GM18867 (cell line): ENCODE measurements at regions not wholly inside any gene's neighbourhood (a gene's known extent, or its start where the extent isn't known, plus 50 kb on each side); places are given as distances from the start of the nearest gene placed in this dataset.

ENCODE experiments used
- ATAC-seq: cut with Tn5 transposase; IDR thresholded peaks from one replicate; pipeline ENCODE4 v1.9.1; 2021; ENCODE audit warnings: mild to moderate bottlenecking, moderate library complexity; ENCODE audit not compliant: unreplicated experiment

DNA sequence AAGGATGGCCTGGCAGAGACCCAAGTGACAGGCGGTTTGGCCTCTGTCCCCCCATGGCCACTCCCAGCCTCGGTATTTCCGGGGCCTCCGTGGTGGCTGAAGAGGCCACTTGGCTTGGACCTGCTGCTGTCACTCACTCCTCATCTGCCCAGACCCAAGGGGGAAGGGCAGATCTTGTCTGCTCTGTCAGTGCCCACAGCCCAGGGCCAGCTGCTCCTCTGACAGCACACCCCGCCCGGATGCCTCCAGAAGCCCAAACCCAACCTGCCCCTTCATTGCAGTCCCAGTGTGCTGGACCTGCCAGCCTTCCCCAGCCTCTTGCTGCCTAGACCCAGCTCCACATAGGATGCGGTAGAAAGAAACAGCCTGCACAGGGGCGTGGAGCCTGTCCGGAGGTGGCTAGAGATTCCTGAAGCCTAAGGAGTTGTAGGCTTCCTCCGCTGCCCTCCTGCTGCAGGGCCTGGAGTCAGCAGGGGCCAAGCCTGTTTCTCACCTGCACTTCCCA, 52.0 kb downstream of the MAGEF1 start:
- ATAC-seq = no peak

DNA sequence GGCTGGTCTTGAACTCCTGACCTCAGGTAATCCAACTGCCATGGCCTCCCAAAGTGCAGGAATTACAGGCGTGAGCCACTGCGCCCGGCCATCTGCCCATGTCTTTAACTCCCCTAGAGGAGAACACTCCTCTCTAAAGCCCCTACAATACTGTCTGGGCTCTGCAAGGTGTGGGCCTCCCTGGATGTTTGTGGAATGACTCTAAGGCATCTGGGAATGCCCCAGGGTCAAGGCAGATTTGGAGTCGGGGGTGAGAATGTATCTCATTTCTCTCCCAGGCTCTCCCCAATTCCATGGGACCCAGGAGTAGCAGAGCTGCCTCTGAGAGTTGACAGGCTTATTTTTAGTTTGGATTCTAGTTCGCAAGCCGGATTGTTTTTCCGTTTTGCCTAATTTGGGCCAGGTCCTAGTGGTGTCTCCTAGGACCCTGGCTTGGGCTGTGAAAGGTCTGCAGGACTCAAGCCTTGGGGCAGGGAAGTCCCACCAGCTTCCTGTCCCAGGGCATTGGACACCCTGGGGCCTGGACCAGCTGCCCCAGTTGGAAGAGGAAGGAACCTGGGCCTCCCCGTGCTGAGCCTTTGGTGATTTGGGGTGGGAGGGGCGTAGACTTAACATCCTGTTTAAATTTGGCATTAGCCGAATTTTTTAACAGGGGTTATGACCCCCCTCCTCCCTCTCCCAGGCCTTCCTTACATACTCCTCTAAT, 53.5 kb downstream of the MAGEF1 start:
- ATAC-seq = no peak

GRCh38 chr3:184656829-184657681, 54.8 kb downstream of the MAGEF1 start:
- ATAC-seq = peak; percentile 64

DNA sequence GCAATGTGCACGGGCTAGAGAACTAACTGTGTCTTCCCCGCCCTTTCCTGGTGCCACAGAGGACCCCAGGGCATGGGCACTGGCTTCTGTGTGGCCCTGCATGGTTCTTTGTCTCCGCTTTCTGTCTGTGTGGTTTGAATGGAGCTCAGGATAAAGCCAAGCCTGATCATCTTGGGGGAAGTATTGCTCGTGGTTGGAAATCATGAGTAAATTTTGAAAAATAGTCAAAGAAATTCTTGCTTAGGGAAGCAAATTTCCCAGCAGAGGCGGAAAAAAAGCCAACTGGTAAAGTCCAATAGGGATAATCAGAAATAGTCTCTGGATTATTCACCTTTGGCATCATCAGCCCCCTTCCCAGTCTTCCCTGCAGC, 55.4 kb downstream of the MAGEF1 start:
- no peak for ATAC-seq

DNA sequence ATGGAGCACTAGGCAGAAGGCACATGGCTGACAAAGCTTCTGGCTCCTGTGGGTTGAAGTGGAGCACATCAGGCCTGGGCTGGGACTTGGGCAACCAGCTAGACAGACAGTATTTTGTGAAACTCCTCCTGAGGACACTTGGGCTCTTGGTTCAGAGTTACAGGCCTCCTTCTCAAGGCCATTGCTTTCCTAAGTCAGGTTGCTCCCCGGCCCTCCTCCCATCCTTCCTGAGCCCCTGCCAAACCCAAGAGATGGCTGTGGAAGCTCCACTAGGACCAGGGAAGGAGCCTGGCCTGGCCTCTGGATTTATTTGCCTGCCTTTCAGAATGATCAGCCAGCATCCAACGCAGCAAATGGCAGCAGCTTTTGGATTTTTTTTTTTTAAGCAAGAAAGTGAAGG, 56.3 kb downstream of the MAGEF1 start:
- ATAC-seq = no peak

- no peak for ATAC-seq
These were observed 57.5 kb downstream of the MAGEF1 start for GRCh38 chr3:184654375-184654774.

- ATAC-seq = no peak
These were observed 59.4 kb downstream of the MAGEF1 start for GRCh38 chr3:184652465-184652864.

DNA sequence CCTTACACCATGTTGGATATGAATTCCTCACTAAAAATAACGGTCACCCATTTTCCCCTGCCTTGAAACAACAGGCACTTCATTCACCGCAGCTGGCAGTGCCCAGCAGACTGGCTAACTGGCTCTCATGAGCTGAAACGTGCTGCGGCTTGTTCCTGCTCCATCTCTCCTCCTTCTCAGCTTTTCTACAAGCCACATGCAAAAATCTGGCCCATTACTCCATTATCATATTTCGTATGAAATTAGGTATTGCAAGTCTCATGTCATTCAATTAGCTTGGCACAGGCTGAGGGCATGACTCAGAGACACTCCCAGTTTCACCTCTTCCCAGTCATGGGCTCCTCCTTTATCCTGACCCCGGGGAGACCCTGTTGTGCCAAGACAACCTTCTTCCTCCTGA, 60.0 kb downstream of the MAGEF1 start:
- ATAC-seq = no peak

- no peak for ATAC-seq
These were observed 63.2 kb downstream of the MAGEF1 start for GRCh38 chr3:184648636-184649035.

DNA sequence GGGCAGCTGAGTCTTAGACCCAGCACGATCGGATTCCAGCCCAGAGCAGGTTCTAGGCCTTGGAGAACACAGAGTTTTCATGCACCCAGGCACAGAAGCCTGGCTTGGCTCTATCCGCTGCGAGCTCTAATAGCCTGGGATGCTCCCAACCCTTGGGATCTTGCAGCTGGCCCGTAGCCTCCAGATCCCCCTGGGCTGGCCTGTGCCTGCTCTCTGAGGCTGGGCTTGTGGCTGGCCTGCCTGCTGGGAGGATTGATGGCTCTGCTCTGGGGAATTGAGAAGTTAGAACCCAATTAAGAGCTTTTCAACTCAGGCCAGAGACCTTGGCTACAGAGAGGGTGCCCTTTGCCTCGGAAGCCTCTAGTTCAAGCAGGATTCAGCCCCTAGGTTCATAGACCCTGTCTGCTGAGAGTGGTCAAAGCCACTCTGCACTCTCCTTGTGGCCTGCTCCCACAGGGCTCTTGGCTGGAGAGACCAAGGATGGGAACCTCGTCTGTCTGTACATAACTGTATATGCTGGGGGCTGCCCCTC, 64.4 kb downstream of the MAGEF1 start:
- ATAC-seq = no peak

GRCh38 chr3:184645336-184645735, 66.5 kb downstream of the MAGEF1 start:
- ATAC-seq = no peak

GRCh38 chr3:184643442-184643841, 68.4 kb downstream of the MAGEF1 start:
- ATAC-seq = no peak

GRCh38 chr3:184642631-184643285, 69.1 kb downstream of the MAGEF1 start:
- ATAC-seq = no peak

DNA sequence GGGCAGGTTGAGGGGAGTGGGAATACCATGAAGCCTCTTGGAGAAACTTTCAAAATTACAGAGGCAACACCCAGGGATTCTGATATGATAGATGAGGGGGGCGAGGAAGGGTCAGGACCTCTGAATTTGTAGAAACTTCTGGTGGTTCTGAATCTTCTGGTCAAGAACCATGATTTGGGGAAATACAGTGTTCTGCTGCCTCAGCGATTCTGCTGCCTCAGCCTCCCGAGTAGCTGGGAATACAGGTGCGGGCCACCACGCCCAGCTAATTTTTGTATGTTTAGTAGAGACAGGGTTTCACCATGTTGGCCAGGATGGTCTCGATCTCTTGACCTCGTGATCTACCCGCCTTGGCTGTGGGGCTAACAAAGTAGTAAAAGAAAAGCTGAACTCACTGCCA, 70.4 kb downstream of the MAGEF1 start:
- no peak for ATAC-seq

- ATAC-seq = no peak
These were observed 72.5 kb downstream of the MAGEF1 start for GRCh38 chr3:184639351-184639750.

DNA sequence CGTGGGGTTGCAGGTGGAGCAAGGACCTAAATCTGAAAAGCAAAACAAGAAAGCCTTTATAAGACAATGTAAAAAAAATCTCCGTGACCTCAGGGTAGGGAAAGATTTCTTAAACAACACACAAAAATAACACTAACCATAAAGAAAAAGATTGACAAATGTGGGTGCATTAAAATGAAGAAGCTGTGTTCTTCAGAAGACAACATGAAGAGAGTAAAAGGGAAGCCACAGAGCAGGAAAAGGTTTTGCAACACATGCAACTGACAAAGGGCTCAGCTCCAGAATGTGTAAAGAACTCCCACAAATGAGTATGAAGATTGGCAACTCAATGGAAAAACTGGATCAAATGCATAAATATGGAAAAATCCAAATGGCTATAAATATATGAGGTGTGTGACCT, 74.2 kb downstream of the MAGEF1 start:
- no peak for ATAC-seq

DNA sequence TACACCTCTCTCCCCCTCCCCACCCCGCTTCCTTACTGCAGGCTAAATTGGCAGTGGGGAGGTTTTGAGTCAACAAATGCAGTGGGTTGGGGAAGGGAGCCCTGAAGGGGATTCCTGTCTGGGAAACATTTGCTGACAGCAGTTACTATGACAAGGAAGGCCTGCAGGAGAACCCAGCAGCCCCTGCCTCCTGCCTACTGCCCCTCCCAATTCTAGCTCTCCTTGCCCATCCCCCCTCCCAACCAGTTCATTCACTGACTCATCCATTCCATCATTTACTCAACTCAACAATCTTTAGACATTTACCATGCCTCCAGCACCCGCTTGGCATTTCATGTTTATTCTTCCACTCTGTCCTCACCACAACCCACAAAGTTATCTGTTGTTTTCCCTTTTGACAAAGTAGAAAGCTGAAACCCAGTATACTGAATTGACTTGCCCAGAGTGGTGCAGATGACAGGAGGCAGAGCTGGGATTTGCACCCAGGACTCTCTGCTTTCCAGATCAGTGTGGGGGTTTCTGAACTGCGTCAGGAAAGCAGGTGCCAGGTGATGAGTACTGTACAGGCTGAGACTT, 75.0 kb downstream of the MAGEF1 start:
- no peak for ATAC-seq

GRCh38 chr3:184635774-184636173, 74.2 kb downstream of the EPHB3 start:
- ATAC-seq = no peak

- no peak for ATAC-seq
These were observed 73.5 kb downstream of the EPHB3 start for GRCh38 chr3:184635126-184635525.

DNA sequence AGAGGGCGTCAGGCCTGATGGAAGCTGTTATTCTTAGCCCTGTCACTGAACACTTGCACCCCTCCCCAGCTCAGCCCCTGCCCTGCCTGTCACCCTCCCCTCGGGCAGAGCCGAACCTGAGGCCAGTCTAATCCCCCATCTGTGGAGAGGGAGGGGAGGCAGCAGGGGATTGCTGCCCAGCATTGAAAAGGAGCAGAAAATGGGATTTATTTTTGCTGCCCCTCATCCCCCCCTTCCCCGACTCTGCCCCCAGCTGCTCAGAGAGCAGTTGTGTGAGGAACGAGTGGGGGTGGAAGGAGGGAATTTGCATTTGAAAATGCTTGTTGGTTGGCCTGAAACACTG, 71.6 kb downstream of the EPHB3 start:
- ATAC-seq = no peak

- no peak for ATAC-seq
These were observed 71.1 kb downstream of the EPHB3 start for GRCh38 chr3:184632551-184633236.
